NCI-H1417 (cell line): ENCODE measurements at regions not wholly inside any gene's neighbourhood (a gene's known extent, or its start where the extent isn't known, plus 50 kb on each side); places are given as distances from the start of the nearest gene placed in this dataset.
A peak's percentile ranks its signal among the peaks of the same experiment; 100 is the strongest.
"Not testable (repeated sequence)": the region's sequence is repeated elsewhere in the genome, so short reads cannot be mapped to it uniquely, and the experiment has no call there.

Experiments used
- DNase-seq, 3 experiments: peaks; one replicate each; lab custom pipeline; 2025; lab: John Stamatoyannopoulos, UW

GRCh38 chr6:9197726-9198125 lies 762.4 kb upstream of the SLC35B3 start:
- no peak for DNase-seq

- DNase-seq, result no peak
Observed at GRCh38 chr6:9195322-9195721, 760.0 kb upstream of the SLC35B3 start.

GRCh38 chr6:9192405-9192909 lies 757.1 kb upstream of the SLC35B3 start:
- DNase-seq, result no peak

- no peak for DNase-seq
Observed at GRCh38 chr6:9186148-9186547, 750.8 kb upstream of the SLC35B3 start.

GRCh38 chr6:9178071-9178470 lies 742.7 kb upstream of the SLC35B3 start:
- no peak for DNase-seq

GRCh38 chr6:9173229-9173628 lies 737.9 kb upstream of the SLC35B3 start:
- DNase-seq, result no peak

GRCh38 chr6:9172096-9172495 lies 736.8 kb upstream of the SLC35B3 start:
- DNase-seq, result no peak

- DNase-seq, result no peak
Observed at GRCh38 chr6:9168669-9169068, 733.3 kb upstream of the SLC35B3 start.

GRCh38 chr6:9161731-9162130 lies 726.4 kb upstream of the SLC35B3 start:
- DNase-seq, result no peak

- no peak for DNase-seq
Observed at GRCh38 chr6:9159051-9159450, 723.7 kb upstream of the SLC35B3 start.

- no peak for DNase-seq
Observed at GRCh38 chr6:9155836-9156235, 720.5 kb upstream of the SLC35B3 start.

- no peak for DNase-seq
Observed at GRCh38 chr6:9143140-9143539, 707.8 kb upstream of the SLC35B3 start.

- DNase-seq, result peak; percentile 31 to 75 (median 35)
Observed at GRCh38 chr6:9140951-9141460, 705.7 kb upstream of the SLC35B3 start.

GRCh38 chr6:9140172-9140571 lies 704.8 kb upstream of the SLC35B3 start:
- peak; percentile 73 to 92 (median 75) for DNase-seq

- DNase-seq, result no peak
Observed at GRCh38 chr6:9139746-9140145, 704.4 kb upstream of the SLC35B3 start.

- peak in 1 of 3 experiments; percentile 47 for DNase-seq
Observed at GRCh38 chr6:9138936-9139335, 703.6 kb upstream of the SLC35B3 start.

GRCh38 chr6:9136141-9136822 lies 700.9 kb upstream of the SLC35B3 start:
- no peak for DNase-seq

- peak; percentile 9 to 64 (median 34) for DNase-seq
Observed at GRCh38 chr6:9131616-9132015, 696.3 kb upstream of the SLC35B3 start.

- no peak for DNase-seq
Observed at GRCh38 chr6:9131201-9131600, 695.9 kb upstream of the SLC35B3 start.

- no peak for DNase-seq
Observed at GRCh38 chr6:9128970-9129369, 693.6 kb upstream of the SLC35B3 start.

- DNase-seq, result peak in 1 of 3 experiments; percentile 8
Observed at GRCh38 chr6:9126878-9127560, 691.7 kb upstream of the SLC35B3 start.

- not testable (repeated sequence) for DNase-seq
Observed at GRCh38 chr6:9126034-9126433, 690.7 kb upstream of the SLC35B3 start.

GRCh38 chr6:9121549-9121948 lies 686.2 kb upstream of the SLC35B3 start:
- no peak for DNase-seq
